Choroid plexus epithelial cell (primary cell): ENCODE measurements at regions not wholly inside any gene's neighbourhood (a gene's known extent, or its start where the extent isn't known, plus 50 kb on each side); places are given as distances from the start of the nearest gene placed in this dataset.

Experiments used
- DNase-seq: peaks from one replicate; pipeline ENCODE4 v3.0.0-alpha.2; 2010; ENCODE audit warnings: low read depth
- H3K4me3 ChIP-seq: 2 replicates; pipeline ENCODE4 v1.5.1; 2011; ENCODE audit warnings: low read depth, mild to moderate bottlenecking, control low read depth, low read length, moderate library complexity
- CTCF ChIP-seq: conservative IDR thresholded peaks from 2 replicates; pipeline ENCODE4 v1.5.1; 2011; ENCODE audit warnings: low read depth, mild to moderate bottlenecking, control low read depth, inconsistent platforms, low read length, moderate library complexity

- H3K4me3 ChIP-seq, result no peak overlapping the region
- no peak for DNase-seq
- no peak for TF ChIP-seq CTCF
Measured at GRCh38 chr11:116167706-116168458, 604.9 kb downstream of the BUD13 start.

GRCh38 chr11:116166573-116167465 is 606.0 kb downstream of the BUD13 start:
- no peak overlapping the region for H3K4me3 ChIP-seq
- no peak for DNase-seq
- TF ChIP-seq CTCF, result no peak

GRCh38 chr11:116164843-116165242 is 607.9 kb downstream of the BUD13 start:
- DNase-seq, result no peak
- TF ChIP-seq CTCF, result no peak
- H3K4me3 ChIP-seq, result no peak overlapping the region

DNA sequence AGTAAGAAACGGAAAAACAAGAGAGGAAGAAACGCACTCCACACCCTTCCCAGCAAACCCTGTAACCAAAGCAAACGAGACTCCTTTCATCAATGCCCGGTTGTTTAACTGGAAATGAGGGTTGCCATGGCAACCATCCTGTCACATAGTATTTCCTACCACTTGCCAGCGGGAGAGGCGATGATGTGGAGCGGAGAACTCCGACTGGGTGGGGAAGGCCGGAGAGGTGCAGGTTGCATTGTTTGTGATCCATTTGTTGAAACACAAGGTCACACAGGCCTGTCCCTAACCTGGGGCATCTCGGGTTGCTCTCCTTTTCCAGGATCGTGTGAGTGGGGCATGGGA is 609.9 kb downstream of the BUD13 start:
- no peak for TF ChIP-seq CTCF
- DNase-seq, result no peak
- H3K4me3 ChIP-seq, result no peak overlapping the region

DNA sequence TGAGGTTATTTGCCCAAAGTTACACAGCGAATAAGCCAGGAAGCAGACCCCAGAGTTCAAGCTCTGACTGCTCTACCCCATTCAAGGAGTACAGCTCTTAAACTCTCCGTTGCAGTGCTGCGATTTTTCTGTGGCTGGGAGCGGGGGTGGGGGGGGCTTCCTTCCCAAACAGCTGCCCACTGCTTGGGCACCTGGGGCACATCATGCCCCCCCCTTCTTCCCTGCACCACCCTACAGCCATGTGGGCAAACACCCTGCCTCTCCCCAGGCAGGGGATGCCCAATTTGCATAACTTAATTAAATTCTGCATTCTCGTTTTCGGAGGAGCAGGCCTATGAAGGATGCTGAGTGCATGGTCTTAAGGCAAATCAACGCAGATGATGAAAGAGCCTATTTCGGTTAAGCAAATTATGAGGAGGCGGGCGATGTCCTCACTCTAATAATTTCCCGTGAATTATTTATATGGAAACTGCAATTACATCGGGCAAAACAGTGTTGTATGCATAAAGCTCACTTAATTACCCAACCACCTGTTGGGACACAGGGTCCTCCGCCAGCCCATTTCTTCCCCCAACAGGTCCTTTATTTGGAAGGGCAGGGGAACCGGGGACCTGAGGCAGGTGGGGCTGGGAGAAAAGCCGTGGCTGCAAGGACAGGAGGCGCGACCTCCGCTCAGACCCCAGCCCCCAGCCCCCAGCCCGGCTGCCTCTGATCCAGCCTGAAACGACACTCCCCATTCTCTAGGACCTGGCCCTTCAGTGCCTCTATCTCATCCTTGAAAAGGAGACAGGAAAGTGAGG is 610.5 kb downstream of the BUD13 start:
- no peak for TF ChIP-seq CTCF
- H3K4me3 ChIP-seq, result no peak overlapping the region
- DNase-seq, result no peak

- DNase-seq, result no peak
- no peak for TF ChIP-seq CTCF
- H3K4me3 ChIP-seq, result no peak overlapping the region
Measured at GRCh38 chr11:116148645-116149044, 624.1 kb downstream of the BUD13 start.
